Endothelial cell of umbilical vein (primary cell): ENCODE measurements at regions not wholly inside any gene's neighbourhood (a gene's known extent, or its start where the extent isn't known, plus 50 kb on each side); places are given as distances from the start of the nearest gene placed in this dataset.

Experiments used
- BruUV-seq: library from RNA; stranded (reverse); fragments of 400-500 nt; replicated peaks from 2 replicates; lab custom pipeline; 2021; lab: Mats Ljungman, UMichigan
- CTCF ChIA-PET: fragments of 300-600, 350-600 bp; sonication (Branson Sonifier 250); formaldehyde crosslinking; loops from one replicate; lab custom pipeline; 2021; ENCODE audit warnings: antibody characterized with exemption, inconsistent platforms; lab: Charles Lee
- POLR2A ChIA-PET: fragments of 300-600, 350-600 bp; sonication (Branson Sonifier 250); formaldehyde crosslinking; loops from one replicate; lab custom pipeline; 2021; ENCODE audit warnings: antibody characterized with exemption, inconsistent platforms; lab: Charles Lee
- DNase-seq: peaks from one replicate; pipeline ENCODE4 v3.0.0-alpha.2; 2011; ENCODE audit warnings: low read depth, low spot score
- FAIRE-seq: peaks from 2 replicates; lab custom pipeline; 2011; peaks lifted over from hg19 to GRCh38; lab: Jason Lieb, UNC
- H2AFZ ChIP-seq: 2 replicates; pipeline ENCODE4 v1.6.0; 2012; ENCODE audit warnings: low read depth, low read length, control low read depth, inconsistent platforms
- H3K27ac ChIP-seq: 2 replicates; pipeline ENCODE4 v1.5.1; 2011; ENCODE audit warnings: low read depth, mild to moderate bottlenecking, control low read depth, low read length, moderate library complexity; ENCODE audit not compliant: insufficient read depth
- H3K27me3 ChIP-seq, 2 experiments: 2 replicates each; pipeline versions ENCODE4 v1.6.0 to v1.6.1; 2011; ENCODE audit warnings: low read length in 2 of 2, mixed read lengths in 1 of 2; ENCODE audit not compliant: control insufficient read depth in 2 of 2, insufficient read depth in 2 of 2
- H3K36me3 ChIP-seq, 2 experiments: 2 replicates in 1 of 2; 3 replicates in 1 of 2; pipeline ENCODE4 v1.5.1; 2011; ENCODE audit warnings: low read length in 2 of 2, mild to moderate bottlenecking in 1 of 2, moderate library complexity in 1 of 2; ENCODE audit not compliant: control insufficient read depth in 2 of 2, insufficient read depth in 2 of 2; ENCODE audit errors: extremely low read depth in 1 of 2
- H3K4me1 ChIP-seq: 3 replicates; pipeline ENCODE4 v1.5.1; 2011; ENCODE audit warnings: mild to moderate bottlenecking, low read length; ENCODE audit not compliant: control insufficient read depth, insufficient read depth; ENCODE audit errors: extremely low read depth
- H3K4me2 ChIP-seq: 2 replicates; pipeline ENCODE4 v1.6.1; 2011; ENCODE audit warnings: low read length, control low read depth, mixed read lengths; ENCODE audit not compliant: insufficient read depth
- H3K4me3 ChIP-seq, 3 experiments: fragments of 200-600 bp in 1 of 3; sonication (generic), shearing (Covaris generic) in 1 of 3; replicated peaks in 1 of 3; 2 replicates each; pipeline ENCODE4 v1.5.1; 2011 to 2016; ENCODE audit warnings: control low read depth in 3 of 3, low read length in 3 of 3, mild to moderate bottlenecking in 2 of 3, inconsistent platforms in 1 of 3, low read depth in 1 of 3, moderate library complexity in 1 of 3; ENCODE audit not compliant: insufficient read depth in 1 of 3
- H3K79me2 ChIP-seq: 2 replicates; pipeline ENCODE4 v1.6.0; 2012; ENCODE audit warnings: low read length, inconsistent platforms; ENCODE audit not compliant: control insufficient read depth, insufficient read depth
- H3K9ac ChIP-seq: replicated peaks from 2 replicates; pipeline ENCODE3; 2011; ENCODE audit warnings: low read length, control low read depth; ENCODE audit not compliant: insufficient read depth; ENCODE audit errors: extremely low read depth
- H3K9me1 ChIP-seq: replicated peaks from 3 replicates; pipeline ENCODE4 v1.6.0; 2011; ENCODE audit warnings: mild to moderate bottlenecking, low read length; ENCODE audit not compliant: control insufficient read depth, insufficient read depth; ENCODE audit errors: extremely low read depth
- H3K9me3 ChIP-seq: replicated peaks from 2 replicates; pipeline ENCODE4 v1.5.1; 2012; ENCODE audit warnings: low read length, inconsistent platforms; ENCODE audit not compliant: control insufficient read depth, insufficient read depth
- H4K20me1 ChIP-seq: replicated peaks from 2 replicates; pipeline ENCODE3; 2011; ENCODE audit warnings: mild to moderate bottlenecking, low read length; ENCODE audit not compliant: control insufficient read depth, insufficient read depth; ENCODE audit errors: extremely low read depth
- CTCF ChIP-seq, 2 donors: IDR thresholded peaks; 1 replicate in 1 of 2; 2 replicates in 1 of 2; pipeline ENCODE4 v1.5.1; 2011; ENCODE audit warnings: low read length in 2 of 2, mild to moderate bottlenecking in 2 of 2, moderate library complexity in 2 of 2, control low read depth in 1 of 2, inconsistent platforms in 1 of 2, low read depth in 1 of 2; ENCODE audit not compliant: insufficient read depth in 1 of 2; ENCODE audit errors: extremely low read depth in 1 of 2
- EZH2 ChIP-seq: IDR thresholded peaks from 2 replicates; pipeline ENCODE4 v1.6.1; 2012; ENCODE audit warnings: borderline replicate concordance, low read depth, mild to moderate bottlenecking, moderate library complexity, low read length, inconsistent platforms; ENCODE audit not compliant: severe bottlenecking
- FOS ChIP-seq: IDR thresholded peaks from 2 replicates; pipeline ENCODE4 v1.6.1; 2011; ENCODE audit warnings: mild to moderate bottlenecking, low read length, moderate library complexity, borderline replicate concordance; ENCODE audit not compliant: insufficient read depth
- GATA2 ChIP-seq: IDR thresholded peaks from 2 replicates; pipeline ENCODE4 v1.7.0; 2011; ENCODE audit warnings: low read depth, mild to moderate bottlenecking, moderate library complexity, mixed read lengths, low read length; ENCODE audit not compliant: insufficient read length, insufficient read depth
- JUN ChIP-seq: IDR thresholded peaks from 2 replicates; pipeline ENCODE4 v1.6.1; 2011; ENCODE audit warnings: borderline replicate concordance, low read depth; ENCODE audit not compliant: insufficient read length, insufficient read depth
- MYC ChIP-seq: IDR thresholded peaks from one replicate; pipeline ENCODE4 v1.6.1; 2011; ENCODE audit warnings: mild to moderate bottlenecking, low read depth, low read length
- POLR2A ChIP-seq: IDR thresholded peaks from 2 replicates; pipeline ENCODE4 v1.6.1; 2012; ENCODE audit warnings: low read depth, mild to moderate bottlenecking, control low read depth, low read length
- POLR2AphosphoS5 ChIP-seq: IDR thresholded peaks from 2 replicates; pipeline ENCODE4 v1.6.1; 2012; ENCODE audit warnings: low read depth, mild to moderate bottlenecking, control low read depth, low read length, moderate library complexity; ENCODE audit not compliant: insufficient read depth
- dilution Hi-C: fragments of 300-500 bp; cut with MboI; formaldehyde crosslinking; loops from one replicate; pipeline ENCODE4 v1.15.0; 2019; ENCODE audit warnings: low sequenced_read_pairs; ENCODE audit not compliant: extremely low pct_ligation_motif_present
- intact Hi-C: fragments of 100-400 bp; cut with micrococcal nuclease; formaldehyde crosslinking; loops from one replicate; pipeline ENCODE4 v1.10.0; 2022
- TF ChIP-seq, protein P1 (sequence below): IDR thresholded peaks from 2 replicates; pipeline ENCODE4 v1.6.1; 2011; ENCODE audit not compliant: insufficient read depth, insufficient read length

- DNase-seq (no peak), FAIRE-seq (no peak)
- no peak overlapping the region for H3K27ac ChIP-seq
- CTCF ChIA-PET = interaction anchor here (0.6 to 1.0 kb wide), 2 partner anchors 10 to 474 kb away, joined by 3 read pairs; no protein-coding TSS in a partner anchor
- dilution Hi-C loops = no loop called here
- H3K4me2 ChIP-seq = no peak overlapping the region
- TF ChIP-seq JUN (no peak), FOS (no peak), POLR2AphosphoS5 (no peak), GATA2 (no peak), EZH2 (no peak), POLR2A (no peak), CTCF (IDR thresholded peaks at IDR 0.05; ENCODE audit: extremely low read depth in 1 of 2, insufficient read depth in 1 of 2, low read depth in 1 of 2, low read length in 2 of 2) (no peak), MYC (no peak)
- TF ChIP-seq, protein P1, sequence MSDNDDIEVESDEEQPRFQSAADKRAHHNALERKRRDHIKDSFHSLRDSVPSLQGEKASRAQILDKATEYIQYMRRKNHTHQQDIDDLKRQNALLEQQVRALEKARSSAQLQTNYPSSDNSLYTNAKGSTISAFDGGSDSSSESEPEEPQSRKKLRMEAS = no peak
- H3K4me1 ChIP-seq = peaks cover 22% of the 10 kb centered on the region
- H3K79me2 ChIP-seq = peaks cover 21% of the 10 kb centered on the region
- POLR2A ChIA-PET = no interaction called here
- H4K20me1 ChIP-seq = no peaks in the 10 kb centered on the region
- H3K9me1 ChIP-seq = no peaks in the 10 kb centered on the region
- no peak overlapping the region for H3K4me3 ChIP-seq
- H3K9ac ChIP-seq = no peak overlapping the region
- intact Hi-C loops = no loop called here
- BruUV-seq = no TSS peak
- no peaks in the 10 kb centered on the region for H3K27me3 ChIP-seq
- no peak overlapping the region for H2AFZ ChIP-seq
- H3K36me3 ChIP-seq = no peaks in the 10 kb centered on the region
- H3K9me3 ChIP-seq = no peaks in the 10 kb centered on the region
Measured at GRCh38 chr2:134146620-134147019, 107.3 kb upstream of the MGAT5 start.
